ENCODE measurements at regions not wholly inside any gene's neighbourhood (a gene's known extent, or its start where the extent isn't known, plus 50 kb on each side); places are given as distances from the start of the nearest gene placed in this dataset.

GRCh38 chr2:66982766-66983165 lies 414.4 kb upstream of the ETAA1 start:
- no peak for DNase-seq

DNA sequence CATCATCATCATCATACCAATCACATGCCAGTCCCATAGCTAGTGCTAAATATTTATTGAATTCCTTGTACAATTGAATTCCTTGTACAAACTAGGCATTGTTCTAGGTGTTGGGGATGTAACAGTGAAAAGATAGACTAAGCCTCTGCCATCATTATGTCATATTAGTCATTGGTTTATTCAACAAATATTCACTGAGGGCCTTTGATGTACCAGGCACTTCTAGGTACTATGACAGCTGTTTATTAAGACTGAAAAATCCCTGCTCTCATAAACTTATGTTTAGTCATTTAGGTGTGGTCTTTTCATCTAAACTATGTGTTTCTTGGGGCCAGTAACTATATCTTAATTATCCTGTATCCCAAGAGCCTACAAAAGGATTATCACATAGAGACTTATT lies 412.3 kb upstream of the ETAA1 start:
- DNase-seq = no peak

DNA sequence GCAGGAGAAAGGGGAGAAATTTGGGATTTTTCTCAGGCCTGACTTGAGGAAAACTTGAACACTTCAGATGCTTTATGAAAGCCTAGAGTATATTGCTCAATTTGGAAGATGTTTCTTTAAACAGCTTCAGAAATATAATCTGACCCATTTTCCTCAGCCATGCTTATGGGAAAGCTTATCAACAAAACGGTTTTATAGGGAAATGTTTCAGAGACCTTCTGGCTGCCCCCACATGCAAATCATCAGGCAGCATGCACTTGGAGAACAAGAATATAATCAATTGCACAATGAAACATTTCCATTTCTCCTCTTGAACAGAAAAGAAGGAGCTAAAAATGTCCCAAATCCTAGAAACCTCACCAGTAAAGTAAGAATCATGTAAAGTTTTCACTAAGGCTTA lies 411.2 kb upstream of the ETAA1 start:
- no peak for DNase-seq

- no peak for DNase-seq
Measured at GRCh38 chr2:66987733-66988132, 409.4 kb upstream of the ETAA1 start.

DNA sequence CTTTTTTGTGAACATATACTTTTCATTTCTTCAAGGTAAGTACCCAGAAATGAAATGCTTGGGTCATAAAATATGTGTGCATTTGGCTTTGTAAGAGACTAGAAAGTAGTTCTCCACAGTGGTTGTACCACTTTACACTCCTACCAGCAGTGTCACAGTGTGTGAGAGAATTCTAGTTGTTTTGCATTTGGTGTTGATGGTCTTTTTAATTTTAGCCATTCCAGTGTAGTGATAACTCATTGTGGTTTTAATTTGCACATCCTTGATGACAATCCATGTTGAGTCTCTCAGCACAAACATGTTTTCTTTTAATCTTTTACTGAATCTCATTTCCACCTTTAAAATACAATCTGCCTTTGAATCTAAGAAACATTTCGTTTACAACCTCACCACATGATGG lies 402.5 kb upstream of the ETAA1 start:
- DNase-seq = no peak

- no peak for DNase-seq
Measured at GRCh38 chr2:66995636-66996035, 401.5 kb upstream of the ETAA1 start.

GRCh38 chr2:67002618-67003371 lies 394.3 kb upstream of the ETAA1 start:
- no peak for DNase-seq

DNA sequence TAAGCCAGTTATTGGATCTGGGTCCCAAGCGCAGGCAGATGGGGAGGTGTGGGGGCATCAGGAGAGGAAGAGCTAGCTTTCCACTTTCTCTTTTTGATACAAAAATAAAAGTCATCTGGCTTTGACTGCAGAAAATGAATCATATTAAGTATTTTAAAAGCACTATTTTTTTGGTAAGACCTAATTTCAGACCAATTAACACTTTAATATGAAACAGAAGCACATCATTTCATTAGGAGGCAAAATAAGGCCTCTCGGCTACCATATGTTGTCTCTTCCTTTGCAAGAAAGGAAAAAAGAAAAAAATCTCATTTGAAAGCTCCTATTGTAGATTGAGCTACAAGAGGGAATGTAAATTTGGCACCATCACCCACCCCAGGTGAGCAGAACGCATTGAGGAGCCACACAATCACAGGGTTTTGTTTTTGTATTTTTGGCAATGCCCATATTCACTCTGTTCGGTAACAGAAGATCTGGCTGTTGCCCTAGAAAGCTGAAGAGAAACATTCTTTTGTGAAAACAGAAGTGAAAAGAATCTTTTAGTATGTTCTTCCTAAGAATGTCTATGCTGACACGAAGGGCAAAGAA lies 390.7 kb upstream of the ETAA1 start:
- DNase-seq = no peak

- DNase-seq = no peak
Measured at GRCh38 chr2:67008155-67008554, 389.0 kb upstream of the ETAA1 start.

DNA sequence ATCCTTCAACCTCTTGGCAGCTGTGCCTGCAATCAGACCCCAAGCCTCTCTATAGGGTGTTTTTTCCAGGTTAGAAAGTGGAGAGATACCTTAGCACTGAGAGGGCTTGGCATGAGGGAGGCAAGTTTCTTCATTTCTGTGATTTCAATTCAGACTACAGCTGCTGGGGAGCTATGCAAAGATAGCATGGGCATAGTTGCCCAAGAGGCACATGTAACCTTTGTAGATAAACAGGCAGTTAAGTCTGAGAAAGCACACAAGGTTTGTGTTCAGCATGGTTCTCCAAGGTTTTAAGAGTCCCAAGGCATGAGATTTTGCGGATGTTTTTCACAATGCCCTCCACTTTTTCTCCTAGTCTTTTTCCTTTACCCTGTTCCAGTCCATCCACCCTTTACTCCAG lies 385.0 kb upstream of the ETAA1 start:
- no peak for DNase-seq

DNA sequence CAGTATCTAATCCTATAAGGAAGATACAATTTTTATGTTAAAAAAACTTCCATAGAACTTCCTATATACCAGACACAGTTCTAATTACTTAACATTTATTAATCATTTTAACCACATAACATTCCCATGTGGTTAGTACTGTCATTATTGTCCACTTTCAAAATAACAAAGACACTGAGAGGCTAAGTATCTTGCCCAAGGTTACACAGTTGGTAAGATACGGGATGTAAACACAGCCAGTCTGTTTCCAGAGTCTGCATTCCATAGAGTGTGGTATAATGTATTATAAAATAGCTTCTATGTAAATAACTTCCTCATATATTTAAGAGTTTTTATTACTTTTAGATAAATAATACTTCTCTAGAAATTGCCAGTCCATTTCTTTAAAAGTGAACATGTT lies 383.3 kb upstream of the ETAA1 start:
- DNase-seq = no peak

DNA sequence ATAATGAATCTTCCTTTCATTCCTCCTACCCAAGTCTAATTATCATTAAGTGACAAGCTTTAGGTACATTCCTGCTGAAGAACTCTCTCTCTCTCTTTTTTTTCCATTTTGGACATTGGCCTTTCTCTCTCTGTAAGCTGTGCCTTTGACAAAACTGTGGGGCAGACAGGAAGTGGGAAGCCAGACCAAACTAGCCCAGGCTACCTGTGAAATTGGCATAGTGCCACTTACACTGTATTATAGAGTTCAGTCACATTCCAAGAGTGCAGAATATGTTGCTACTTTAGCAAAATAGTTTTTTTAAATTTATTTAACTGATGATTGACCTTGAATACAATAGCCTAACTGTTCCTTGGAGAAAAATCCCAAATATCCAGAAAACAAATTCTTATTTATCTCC lies 381.5 kb upstream of the ETAA1 start:
- DNase-seq = no peak

DNA sequence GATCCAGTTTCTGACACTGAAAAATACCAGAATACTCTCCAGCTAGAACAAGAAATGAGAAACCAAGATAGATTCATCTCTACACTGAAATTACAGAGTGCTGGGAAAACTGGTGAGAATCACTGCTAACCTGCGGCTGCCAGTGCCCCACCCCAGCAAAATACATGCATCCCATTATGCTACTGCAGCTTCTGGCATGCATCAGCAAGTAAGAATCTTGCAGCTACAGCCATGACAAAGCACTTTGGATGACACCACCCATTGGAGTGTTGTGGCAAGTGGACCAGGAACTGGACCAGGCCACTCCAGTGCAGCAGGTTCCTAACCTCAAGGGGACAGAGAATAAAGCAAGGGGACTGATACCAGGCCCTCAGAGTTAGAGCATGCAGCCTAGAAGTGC lies 378.8 kb upstream of the ETAA1 start:
- no peak for DNase-seq

- DNase-seq = no peak
Measured at GRCh38 chr2:67032076-67032475, 365.1 kb upstream of the ETAA1 start.

GRCh38 chr2:67036444-67036843 lies 360.7 kb upstream of the ETAA1 start:
- DNase-seq = no peak

- DNase-seq = no peak
Measured at GRCh38 chr2:67037655-67038054, 359.5 kb upstream of the ETAA1 start.

GRCh38 chr2:67038195-67038594 lies 358.9 kb upstream of the ETAA1 start:
- DNase-seq = no peak

DNA sequence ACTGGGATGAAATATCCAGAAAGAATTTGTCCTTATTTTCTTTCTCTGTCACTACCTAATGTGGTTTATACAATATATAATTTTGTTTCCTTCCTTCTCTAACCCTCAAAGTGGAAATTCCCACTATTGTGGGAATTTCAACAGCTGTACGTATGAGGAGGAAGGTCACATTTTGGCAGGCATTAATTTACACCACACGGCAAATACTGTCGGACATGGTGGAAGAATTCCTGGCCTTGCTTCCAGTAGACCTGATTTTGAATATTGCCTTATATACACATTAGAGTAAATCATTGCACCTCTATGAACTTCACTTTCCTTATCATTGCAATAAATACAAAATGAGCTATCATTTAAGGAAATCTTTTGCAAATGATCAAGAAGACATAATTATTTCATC lies 358.1 kb upstream of the ETAA1 start:
- no peak for DNase-seq

- DNase-seq = no peak
Measured at GRCh38 chr2:67039517-67040103, 357.5 kb upstream of the ETAA1 start.

GRCh38 chr2:67041051-67041450 lies 356.1 kb upstream of the ETAA1 start:
- DNase-seq = no peak

DNA sequence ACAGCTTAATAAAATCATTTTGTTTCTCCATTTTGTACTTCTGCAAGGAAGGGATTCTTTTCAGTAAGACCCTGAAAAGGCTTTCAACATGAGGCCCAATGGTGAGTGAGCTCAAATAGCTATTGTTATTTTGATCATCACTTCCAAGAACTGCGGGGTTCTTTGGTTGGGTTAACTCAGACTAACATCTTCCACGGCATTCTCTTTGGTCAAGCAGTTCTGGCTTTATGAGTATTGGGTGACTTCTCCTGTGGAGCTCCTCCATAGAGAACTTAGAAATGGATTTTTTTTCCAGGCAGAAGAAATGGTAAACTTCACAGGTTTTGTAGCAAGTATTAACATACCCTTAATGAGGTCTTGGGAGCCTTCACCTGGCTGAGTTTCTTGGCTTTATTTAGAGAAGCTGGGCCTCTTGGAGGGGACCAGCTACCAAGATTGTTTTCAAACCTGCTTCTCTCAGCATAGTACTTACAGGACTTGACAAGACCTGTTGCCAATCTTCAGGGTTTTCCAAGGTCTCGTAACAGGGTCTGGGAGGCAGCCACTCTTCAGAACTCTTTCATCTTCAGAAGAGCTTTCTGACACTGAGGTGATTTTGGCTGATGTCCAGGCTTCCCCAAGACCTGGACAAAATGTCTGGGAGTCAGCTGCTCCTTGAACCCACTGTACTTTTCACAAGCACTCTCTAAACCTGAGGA lies 353.2 kb upstream of the ETAA1 start:
- no peak for DNase-seq

DNA sequence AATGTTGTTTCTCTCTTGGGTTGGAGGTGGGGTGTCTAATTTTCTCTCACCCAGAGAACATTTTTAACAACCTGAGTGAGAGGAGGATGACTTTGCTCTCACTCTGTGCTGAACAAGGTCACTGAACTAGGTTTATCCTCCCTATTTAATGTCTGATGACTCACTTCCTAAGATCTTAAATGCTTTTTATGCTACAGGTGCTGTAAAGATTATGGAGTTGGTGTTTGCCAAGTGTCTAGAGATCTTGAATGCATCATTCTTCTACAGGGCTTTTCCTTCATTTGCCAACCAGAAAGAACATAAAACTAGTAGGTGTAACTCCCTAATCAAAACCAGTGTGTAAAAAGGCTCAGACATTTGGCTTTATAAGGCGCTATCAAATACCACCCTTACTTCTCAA lies 350.5 kb upstream of the ETAA1 start:
- no peak for DNase-seq

DNA sequence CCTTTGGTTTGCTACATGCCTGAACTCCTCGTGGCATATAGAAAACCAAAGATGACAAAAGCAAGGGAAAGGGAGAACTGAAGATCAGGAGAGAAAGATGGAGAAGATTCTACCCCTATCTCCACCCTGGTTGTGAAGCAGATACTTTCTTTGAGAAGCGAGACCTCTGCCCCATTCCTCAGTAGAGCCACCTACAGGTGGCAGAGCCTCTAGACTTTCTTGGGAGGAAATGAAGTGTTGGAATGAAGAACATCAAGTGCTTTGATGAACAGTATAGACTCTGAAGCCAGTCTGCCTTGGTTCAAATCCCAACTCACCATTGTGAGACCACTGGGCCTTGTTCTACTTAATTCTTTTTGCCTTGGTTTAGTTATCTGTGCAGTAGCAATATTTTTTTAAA lies 348.8 kb upstream of the ETAA1 start:
- no peak for DNase-seq

DNA sequence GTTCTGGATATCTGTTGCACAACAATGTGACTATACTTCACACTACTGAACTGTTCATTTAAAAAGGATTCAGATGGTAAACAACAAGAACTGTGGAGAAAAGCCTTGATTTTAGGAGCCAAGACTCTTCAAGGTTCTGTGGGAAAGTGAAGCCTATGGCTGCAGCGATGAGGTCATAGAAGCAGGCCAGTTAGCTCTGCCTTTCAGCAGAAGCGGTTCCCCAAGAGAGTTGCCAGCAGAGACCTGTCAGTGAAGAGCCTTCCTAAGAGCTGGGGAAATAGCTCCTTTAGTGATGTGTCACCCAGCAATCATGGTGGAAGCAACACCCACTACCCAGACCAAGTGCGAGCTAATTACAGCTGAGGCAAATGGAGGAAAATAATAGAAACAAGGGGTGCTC lies 346.5 kb upstream of the ETAA1 start:
- no peak for DNase-seq

All from suppressor macrophage treated with lipopolysaccharide for 1 hour (primary cell).